ENCODE measurements at regions not wholly inside any gene's neighbourhood (a gene's known extent, or its start where the extent isn't known, plus 50 kb on each side); places are given as distances from the start of the nearest gene placed in this dataset.

GRCh38 chr14:101330416-101331140 lies 230.7 kb upstream of the DIO3 start:
- no peak for DNase-seq
- no peaks in the 10 kb centered on the region for H3K9me3 Mint-ChIP-seq
- ATAC-seq (replicated peaks in 1 of 2): no peak
- no peaks in the 10 kb centered on the region for H3K36me3 Mint-ChIP-seq (ENCODE audit: insufficient read depth in 2 of 2)
- no peak overlapping the region for H3K4me3 Mint-ChIP-seq
- no peaks in the 10 kb centered on the region for H3K4me1 Mint-ChIP-seq (ENCODE audit: low read depth)
- no peaks in the 10 kb centered on the region for H3K27me3 Mint-ChIP-seq (ENCODE audit: low read depth)
- no peak overlapping the region for H3K27ac Mint-ChIP-seq

DNA sequence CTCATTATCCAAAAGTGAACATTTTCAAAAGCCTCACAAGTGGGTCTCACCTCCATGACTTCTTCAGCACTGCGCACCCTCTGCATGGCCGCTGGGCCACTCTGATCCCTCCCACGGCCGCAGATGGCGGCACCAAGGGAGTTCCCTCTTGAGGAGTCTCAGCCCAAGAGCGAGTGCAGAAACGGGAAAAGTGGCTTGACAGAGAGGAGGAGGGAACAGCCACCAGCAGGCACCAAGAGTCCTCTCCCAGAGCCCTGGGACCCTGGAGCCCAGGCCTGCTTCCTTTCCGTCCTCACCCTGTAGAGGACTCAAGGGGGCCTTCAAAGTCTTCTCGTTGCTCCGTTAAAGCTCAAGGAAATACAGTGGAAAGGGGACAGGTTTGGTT lies 230.2 kb upstream of the DIO3 start:
- H3K4me3 Mint-ChIP-seq: no peak overlapping the region
- DNase-seq (no peak), ATAC-seq (replicated peaks in 1 of 2) (no peak)
- H3K36me3 Mint-ChIP-seq (ENCODE audit: insufficient read depth in 2 of 2): no peaks in the 10 kb centered on the region
- H3K4me1 Mint-ChIP-seq (ENCODE audit: low read depth): no peaks in the 10 kb centered on the region
- H3K27me3 Mint-ChIP-seq (ENCODE audit: low read depth): no peaks in the 10 kb centered on the region
- H3K9me3 Mint-ChIP-seq: no peaks in the 10 kb centered on the region
- no peak overlapping the region for H3K27ac Mint-ChIP-seq

- Mint-ChIP-seq H3K36me3 (ENCODE audit: insufficient read depth in 2 of 2) (no peaks in the 10 kb centered on the region), H3K27ac (no peak overlapping the region), H3K4me3 (no peak overlapping the region), H3K9me3 (no peaks in the 10 kb centered on the region), H3K27me3 (ENCODE audit: low read depth) (peaks cover 3% of the 10 kb centered on the region), H3K4me1 (ENCODE audit: low read depth) (no peaks in the 10 kb centered on the region)
- ATAC-seq (replicated peaks in 1 of 2) (no peak), DNase-seq (no peak)
Observed at GRCh38 chr14:101331661-101332169, 229.6 kb upstream of the DIO3 start.

GRCh38 chr14:101332281-101332680 lies 229.0 kb upstream of the DIO3 start:
- no peaks in the 10 kb centered on the region for H3K4me1 Mint-ChIP-seq (ENCODE audit: low read depth)
- H3K27ac Mint-ChIP-seq: no peak overlapping the region
- DNase-seq (no peak), ATAC-seq (replicated peaks in 1 of 2) (no peak)
- peaks cover 8% of the 10 kb centered on the region for H3K27me3 Mint-ChIP-seq (ENCODE audit: low read depth)
- no peak overlapping the region for H3K4me3 Mint-ChIP-seq
- H3K36me3 Mint-ChIP-seq (ENCODE audit: insufficient read depth in 2 of 2): no peaks in the 10 kb centered on the region
- H3K9me3 Mint-ChIP-seq: no peaks in the 10 kb centered on the region

DNA sequence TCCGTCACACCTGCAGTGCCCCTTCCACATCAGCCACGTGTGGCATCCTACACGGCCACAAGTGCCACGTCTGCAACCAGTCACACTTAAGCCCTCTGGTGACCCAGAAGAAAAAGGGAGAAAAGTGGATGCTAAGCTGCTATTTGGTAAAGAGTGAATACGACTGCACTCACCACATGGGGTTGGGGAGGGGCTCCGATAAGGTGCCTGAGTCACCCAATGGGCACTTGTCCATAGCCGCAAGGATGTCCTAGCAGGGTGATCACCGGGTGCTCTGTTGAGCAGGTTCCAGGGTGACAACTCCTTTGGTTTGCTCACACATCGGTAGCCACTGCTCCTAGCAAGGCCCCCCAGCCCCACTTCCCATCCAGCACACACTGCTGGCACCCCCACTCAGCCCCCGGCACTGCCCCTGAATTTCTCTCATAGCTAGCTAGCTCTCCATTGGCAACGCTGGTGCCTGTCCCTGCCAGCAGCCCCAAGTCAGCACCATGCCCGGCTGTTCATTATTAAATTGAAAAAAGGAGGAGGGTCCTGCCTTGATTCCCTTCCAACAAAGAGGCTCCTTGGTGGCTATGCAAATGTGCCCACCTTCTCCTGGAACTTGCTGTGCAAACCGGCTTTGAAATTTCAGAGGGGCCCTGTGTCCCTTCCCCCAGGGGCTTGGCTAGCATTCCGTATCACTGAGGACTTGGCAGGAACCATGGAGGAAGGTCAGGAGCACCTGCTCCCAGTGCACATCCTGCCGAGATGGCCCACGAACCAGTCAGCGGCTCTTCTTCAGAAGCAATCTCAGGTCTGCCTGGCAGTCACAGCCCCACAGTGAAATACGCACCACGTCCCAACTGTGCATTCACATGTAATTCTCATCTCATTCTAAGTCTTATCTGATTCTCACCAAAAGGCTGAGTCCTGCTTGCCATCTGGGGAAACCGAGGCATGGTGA lies 227.7 kb upstream of the DIO3 start:
- Mint-ChIP-seq H3K36me3 (ENCODE audit: insufficient read depth in 2 of 2) (no peaks in the 10 kb centered on the region), H3K4me3 (no peak overlapping the region)

GRCh38 chr14:101334656-101335055 lies 226.6 kb upstream of the DIO3 start:
- H3K9me3 Mint-ChIP-seq: no peaks in the 10 kb centered on the region
- ATAC-seq (replicated peaks in 1 of 2): no peak
- peaks cover 25% of the 10 kb centered on the region for H3K27me3 Mint-ChIP-seq (ENCODE audit: low read depth)
- no peaks in the 10 kb centered on the region for H3K4me1 Mint-ChIP-seq (ENCODE audit: low read depth)
- no peaks in the 10 kb centered on the region for H3K36me3 Mint-ChIP-seq (ENCODE audit: insufficient read depth in 2 of 2)
- H3K27ac Mint-ChIP-seq: no peak overlapping the region
- no peak overlapping the region for H3K4me3 Mint-ChIP-seq
- DNase-seq: no peak

More for the DNA sequence above, 227.7 kb upstream of the DIO3 start:
- H3K4me1 Mint-ChIP-seq (ENCODE audit: low read depth): no peaks in the 10 kb centered on the region
- DNase-seq (no peak), ATAC-seq (replicated peaks in 1 of 2) (no peak)
- H3K27ac Mint-ChIP-seq: no peak overlapping the region
- H3K27me3 Mint-ChIP-seq (ENCODE audit: low read depth): peaks cover 17% of the 10 kb centered on the region
- no peaks in the 10 kb centered on the region for H3K9me3 Mint-ChIP-seq

DNA sequence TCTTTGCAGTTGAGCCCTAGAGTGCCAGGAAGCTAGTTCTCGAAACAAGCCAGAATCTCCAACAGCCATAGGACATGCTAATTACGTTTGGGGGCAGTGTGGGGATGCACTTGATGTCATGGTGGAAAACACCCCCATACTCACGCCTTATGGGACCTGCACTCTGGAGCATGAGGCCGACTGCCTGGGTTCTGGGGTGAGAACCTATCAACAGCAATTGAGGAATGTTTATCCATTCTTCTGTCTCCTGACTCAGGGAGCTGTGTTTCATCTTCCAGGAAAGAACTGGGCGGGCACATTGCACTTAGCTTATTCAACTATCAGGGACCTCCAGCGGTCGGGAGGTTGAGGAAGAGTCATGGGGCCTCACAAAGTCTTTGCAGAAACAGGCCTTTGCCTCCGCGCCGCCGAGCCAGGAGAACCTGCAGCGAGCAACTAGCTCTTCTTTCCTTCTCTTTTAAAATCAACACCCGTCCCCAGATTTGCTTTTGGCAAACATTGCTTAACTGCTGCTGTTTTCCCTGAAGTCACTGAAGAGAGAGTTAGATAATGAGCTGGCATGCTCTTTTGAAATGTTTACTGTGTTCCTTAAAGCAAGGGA lies 226.1 kb upstream of the DIO3 start:
- H3K27me3 Mint-ChIP-seq (ENCODE audit: low read depth): peaks cover 25% of the 10 kb centered on the region
- H3K9me3 Mint-ChIP-seq: no peaks in the 10 kb centered on the region
- H3K4me3 Mint-ChIP-seq: no peak overlapping the region
- DNase-seq (no peak), ATAC-seq (replicated peaks in 1 of 2) (no peak)
- no peaks in the 10 kb centered on the region for H3K4me1 Mint-ChIP-seq (ENCODE audit: low read depth)
- no peak overlapping the region for H3K27ac Mint-ChIP-seq
- no peaks in the 10 kb centered on the region for H3K36me3 Mint-ChIP-seq (ENCODE audit: insufficient read depth in 2 of 2)

GRCh38 chr14:101336183-101336582 lies 225.1 kb upstream of the DIO3 start:
- H3K4me1 Mint-ChIP-seq (ENCODE audit: low read depth): no peaks in the 10 kb centered on the region
- H3K27me3 Mint-ChIP-seq (ENCODE audit: low read depth): peaks cover 33% of the 10 kb centered on the region
- DNase-seq (no peak), ATAC-seq (replicated peaks in 1 of 2) (no peak)
- no peaks in the 10 kb centered on the region for H3K36me3 Mint-ChIP-seq (ENCODE audit: insufficient read depth in 2 of 2)
- no peaks in the 10 kb centered on the region for H3K9me3 Mint-ChIP-seq
- H3K4me3 Mint-ChIP-seq: no peak overlapping the region
- no peak overlapping the region for H3K27ac Mint-ChIP-seq

- no peak for ATAC-seq (replicated peaks in 1 of 2)
- Mint-ChIP-seq H3K27me3 (ENCODE audit: low read depth) (peaks cover 36% of the 10 kb centered on the region), H3K27ac (no peak overlapping the region), H3K4me1 (ENCODE audit: low read depth) (no peaks in the 10 kb centered on the region), H3K4me3 (no peak overlapping the region), H3K36me3 (ENCODE audit: insufficient read depth in 2 of 2) (no peaks in the 10 kb centered on the region), H3K9me3 (no peaks in the 10 kb centered on the region)
- no peak for DNase-seq
Observed at GRCh38 chr14:101337053-101337452, 224.2 kb upstream of the DIO3 start.

GRCh38 chr14:101340556-101340955 lies 220.7 kb upstream of the DIO3 start:
- no peaks in the 10 kb centered on the region for H3K36me3 Mint-ChIP-seq (ENCODE audit: insufficient read depth in 2 of 2)
- H3K4me1 Mint-ChIP-seq (ENCODE audit: low read depth): no peaks in the 10 kb centered on the region

DNA sequence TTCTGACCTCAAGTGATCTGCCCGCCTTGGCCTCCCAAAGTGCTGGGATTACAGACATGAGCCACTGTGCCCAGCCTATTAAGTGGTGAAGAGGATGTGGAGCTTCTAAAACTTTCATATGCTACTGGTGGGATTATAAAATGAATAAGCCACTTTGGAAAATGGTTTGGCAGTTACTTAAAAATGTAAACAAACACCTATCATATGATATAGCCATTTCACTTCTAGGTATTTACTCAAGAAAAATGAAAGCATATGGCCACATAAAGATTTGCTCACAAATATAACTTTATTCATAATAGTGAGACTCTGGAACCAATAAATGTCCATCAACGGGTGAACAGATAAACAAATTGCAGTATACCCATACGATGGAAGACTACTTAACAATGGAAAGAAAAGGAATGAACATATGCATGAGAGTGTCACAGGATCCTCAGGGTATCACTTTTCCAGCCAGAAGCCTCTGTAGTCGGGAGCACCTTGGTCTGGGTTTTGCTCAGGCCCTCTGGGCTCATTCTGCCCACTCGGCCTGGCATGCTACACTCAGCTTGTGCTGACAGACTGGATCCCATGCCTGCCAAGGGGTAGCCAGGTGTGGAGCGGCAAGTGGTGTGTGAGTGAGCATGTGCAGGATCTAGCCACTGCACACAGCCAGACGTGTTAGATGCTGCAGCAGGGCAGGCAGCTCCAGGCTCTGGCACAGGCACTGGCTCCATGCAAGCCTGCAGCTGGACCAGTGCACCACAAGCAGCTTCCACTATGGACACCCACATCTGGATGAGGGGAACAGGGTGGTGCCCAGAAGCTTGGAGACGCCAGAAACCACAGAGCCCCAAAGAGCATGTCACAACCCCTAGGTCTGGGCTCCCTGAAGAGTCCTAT lies 213.2 kb upstream of the DIO3 start:
- no peak overlapping the region for H3K4me3 Mint-ChIP-seq
- ATAC-seq (replicated peaks in 1 of 2) (no peak), DNase-seq (no peak)
- no peak overlapping the region for H3K27ac Mint-ChIP-seq
- H3K36me3 Mint-ChIP-seq (ENCODE audit: insufficient read depth in 2 of 2): no peaks in the 10 kb centered on the region
- no peaks in the 10 kb centered on the region for H3K4me1 Mint-ChIP-seq (ENCODE audit: low read depth)
- peaks cover 0 to 1% of the 10 kb centered on the region in 2 donors for H3K9me3 Mint-ChIP-seq
- H3K27me3 Mint-ChIP-seq (ENCODE audit: low read depth): no peaks in the 10 kb centered on the region

More at GRCh38 chr14:101340556-101340955, 220.7 kb upstream of the DIO3 start:
- no peak overlapping the region for H3K27ac Mint-ChIP-seq
- DNase-seq (no peak), ATAC-seq (replicated peaks in 1 of 2) (no peak)
- H3K27me3 Mint-ChIP-seq (ENCODE audit: low read depth): peaks cover 36% of the 10 kb centered on the region
- no peaks in the 10 kb centered on the region for H3K9me3 Mint-ChIP-seq
- no peak overlapping the region for H3K4me3 Mint-ChIP-seq

- Mint-ChIP-seq H3K27ac (no peak overlapping the region), H3K27me3 (ENCODE audit: low read depth) (no peaks in the 10 kb centered on the region), H3K36me3 (ENCODE audit: insufficient read depth in 2 of 2) (no peaks in the 10 kb centered on the region), H3K4me3 (no peak overlapping the region), H3K4me1 (ENCODE audit: low read depth) (no peaks in the 10 kb centered on the region), H3K9me3 (peaks cover 2 to 3% of the 10 kb centered on the region in 2 donors)
- no peak for ATAC-seq (replicated peaks in 1 of 2)
- DNase-seq: no peak
Observed at GRCh38 chr14:101349108-101349507, 212.2 kb upstream of the DIO3 start.

Measured in activated T-cell treated with anti-CD3 and anti-CD28 coated beads, Interleukin-2, amount 50 U/mL, for 72 hours (primary cell).